ENCODE measurements at regions not wholly inside any gene's neighbourhood (a gene's known extent, or its start where the extent isn't known, plus 50 kb on each side); places are given as distances from the start of the nearest gene placed in this dataset.

DNA sequence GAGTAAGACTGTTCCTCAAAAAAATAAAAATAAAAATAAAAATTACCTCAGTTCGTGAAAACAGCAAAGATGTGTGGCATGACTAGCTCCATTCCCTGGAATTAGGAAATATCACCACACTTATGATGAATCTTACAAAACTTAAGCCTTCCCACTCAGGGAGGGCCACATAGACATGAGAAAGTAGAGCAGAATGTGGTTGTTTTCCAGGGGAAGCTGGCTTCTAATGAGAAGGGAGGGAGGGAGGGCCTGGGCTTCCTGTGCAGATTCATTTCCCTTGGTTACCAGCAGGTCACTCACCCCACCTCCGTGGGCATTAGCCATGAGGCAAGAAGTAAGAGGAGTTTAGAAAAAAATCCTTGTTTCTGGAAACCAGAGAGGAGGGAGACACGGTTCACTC is 95.9 kb upstream of the RMDN2 start:
- TF ChIP-seq, protein P1, sequence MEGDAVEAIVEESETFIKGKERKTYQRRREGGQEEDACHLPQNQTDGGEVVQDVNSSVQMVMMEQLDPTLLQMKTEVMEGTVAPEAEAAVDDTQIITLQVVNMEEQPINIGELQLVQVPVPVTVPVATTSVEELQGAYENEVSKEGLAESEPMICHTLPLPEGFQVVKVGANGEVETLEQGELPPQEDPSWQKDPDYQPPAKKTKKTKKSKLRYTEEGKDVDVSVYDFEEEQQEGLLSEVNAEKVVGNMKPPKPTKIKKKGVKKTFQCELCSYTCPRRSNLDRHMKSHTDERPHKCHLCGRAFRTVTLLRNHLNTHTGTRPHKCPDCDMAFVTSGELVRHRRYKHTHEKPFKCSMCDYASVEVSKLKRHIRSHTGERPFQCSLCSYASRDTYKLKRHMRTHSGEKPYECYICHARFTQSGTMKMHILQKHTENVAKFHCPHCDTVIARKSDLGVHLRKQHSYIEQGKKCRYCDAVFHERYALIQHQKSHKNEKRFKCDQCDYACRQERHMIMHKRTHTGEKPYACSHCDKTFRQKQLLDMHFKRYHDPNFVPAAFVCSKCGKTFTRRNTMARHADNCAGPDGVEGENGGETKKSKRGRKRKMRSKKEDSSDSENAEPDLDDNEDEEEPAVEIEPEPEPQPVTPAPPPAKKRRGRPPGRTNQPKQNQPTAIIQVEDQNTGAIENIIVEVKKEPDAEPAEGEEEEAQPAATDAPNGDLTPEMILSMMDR (IDR thresholded peaks at IDR 0.05), result no peak
- no peak for TF ChIP-seq EP300 (IDR thresholded peaks at IDR 0.05; ENCODE audit: low read depth)
- TF ChIP-seq POLR2AphosphoS5 (IDR thresholded peaks at IDR 0.05), result no peak

Measured in transverse colon (tissue), 4 donors.